GM21576 (cell line): ENCODE measurements at regions not wholly inside any gene's neighbourhood (a gene's known extent, or its start where the extent isn't known, plus 50 kb on each side); places are given as distances from the start of the nearest gene placed in this dataset.
"Not testable (repeated sequence)": the region's sequence is repeated elsewhere in the genome, so short reads cannot be mapped to it uniquely, and the experiment has no call there.

ENCODE experiments used
- ATAC-seq: cut with Tn5 transposase; IDR thresholded peaks from one replicate; pipeline ENCODE4 v1.9.1; 2021; ENCODE audit warnings: mild to moderate bottlenecking, moderate library complexity; ENCODE audit not compliant: unreplicated experiment

DNA sequence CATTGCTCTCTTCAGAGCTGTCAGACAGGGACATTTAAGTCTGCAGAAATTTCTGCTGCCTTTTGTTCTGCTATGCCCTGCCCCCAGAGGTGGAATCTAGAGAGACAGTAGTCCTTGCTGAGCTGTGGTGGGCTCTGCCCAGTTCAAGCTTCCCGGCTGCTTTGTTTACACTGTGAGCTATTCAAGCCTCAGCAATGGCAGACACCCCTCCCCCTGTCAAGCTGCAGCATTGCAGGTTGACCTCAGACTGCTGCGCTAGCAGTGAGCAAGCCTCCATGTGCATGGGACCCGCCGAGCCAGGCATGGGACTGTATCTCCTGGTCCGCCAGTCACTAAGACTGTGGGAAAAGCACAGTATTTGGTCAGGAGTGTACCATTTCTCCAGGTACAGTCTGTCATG is 53.6 kb upstream of the MAPK10 start:
- not testable (repeated sequence) for ATAC-seq

DNA sequence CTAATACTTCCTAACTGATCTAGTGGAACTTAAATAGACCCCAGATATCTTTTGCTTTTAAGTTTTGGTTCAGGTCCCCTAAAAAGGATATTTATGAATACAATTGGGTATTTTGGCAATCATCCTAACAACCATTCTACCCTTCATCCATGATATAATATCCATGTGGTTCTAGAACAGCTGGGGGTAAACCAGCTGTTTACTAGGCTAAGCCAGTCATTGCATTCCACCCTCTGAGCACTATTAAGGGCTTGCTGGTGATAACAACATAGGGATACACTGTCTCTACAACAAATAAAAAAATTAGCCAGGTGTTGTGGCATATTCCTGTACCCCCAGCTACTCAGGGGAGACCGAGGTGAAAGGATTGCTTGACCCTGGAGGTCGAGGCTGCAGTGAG is 54.8 kb upstream of the MAPK10 start:
- ATAC-seq, result no peak

DNA sequence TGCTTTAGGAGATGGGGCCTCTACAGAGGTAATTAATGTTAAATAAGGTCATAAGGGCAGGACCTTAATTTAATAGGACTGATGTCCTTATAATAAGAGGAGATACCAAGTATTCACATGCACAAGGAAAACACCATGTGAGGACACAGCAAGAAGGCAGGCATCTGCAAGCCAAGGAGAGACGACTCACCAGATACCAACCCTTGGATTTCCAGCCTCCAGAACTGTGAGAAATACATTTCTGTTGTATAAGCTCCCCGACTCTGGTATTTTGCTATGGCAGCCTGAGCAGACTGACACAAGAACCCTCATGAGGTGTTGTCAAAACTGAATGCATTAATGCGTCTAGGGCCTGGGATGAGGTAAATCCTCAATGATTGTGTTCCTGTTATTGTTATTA is 56.2 kb upstream of the MAPK10 start:
- no peak for ATAC-seq

DNA sequence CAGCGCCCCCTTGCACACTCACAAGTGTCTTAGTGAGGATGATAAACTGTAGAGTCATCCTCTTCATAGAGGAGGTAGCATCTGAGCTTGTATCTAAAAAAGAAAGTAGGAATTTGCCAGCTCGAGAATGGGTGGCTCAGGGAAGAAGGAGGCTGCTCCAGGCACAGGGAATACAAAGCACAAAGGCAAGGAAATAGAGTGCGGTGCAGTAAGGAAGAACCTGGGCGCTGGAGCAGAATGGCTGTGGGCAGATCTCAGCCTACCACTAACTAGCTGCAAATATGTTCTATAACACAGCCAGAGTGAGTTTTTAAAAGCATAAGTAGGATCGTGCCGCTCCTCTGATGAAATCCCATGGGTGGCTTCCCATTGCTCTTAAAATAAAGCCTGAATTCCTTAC is 61.6 kb upstream of the MAPK10 start:
- ATAC-seq, result no peak

DNA sequence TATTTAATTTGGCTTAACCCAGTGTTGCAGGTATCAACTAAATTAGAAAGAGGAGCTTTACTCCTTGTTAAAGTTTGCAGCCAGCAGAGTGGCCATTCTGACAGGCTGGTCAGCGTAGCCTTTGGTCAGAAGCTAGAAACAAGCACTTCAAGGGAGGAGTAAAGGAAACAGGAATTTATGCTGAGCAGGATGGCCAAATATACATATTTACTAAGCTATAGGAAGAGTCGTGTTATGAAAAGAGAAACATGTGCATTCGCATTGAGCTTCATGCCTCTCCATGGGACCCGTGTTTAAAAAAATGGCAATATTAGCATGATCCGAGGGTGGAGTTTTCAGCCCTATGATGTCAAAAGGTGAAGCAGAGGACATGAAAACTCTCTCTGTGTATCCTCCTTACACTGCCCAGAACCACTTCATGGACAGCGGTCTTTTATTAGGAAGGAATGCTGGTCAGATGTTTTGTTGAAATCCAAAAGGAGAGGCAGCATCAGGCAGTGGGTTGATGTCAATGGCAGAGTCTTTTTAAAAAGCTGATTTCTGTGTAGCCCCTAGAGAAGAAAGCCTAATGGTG is 71.8 kb upstream of the MAPK10 start:
- no peak for ATAC-seq

DNA sequence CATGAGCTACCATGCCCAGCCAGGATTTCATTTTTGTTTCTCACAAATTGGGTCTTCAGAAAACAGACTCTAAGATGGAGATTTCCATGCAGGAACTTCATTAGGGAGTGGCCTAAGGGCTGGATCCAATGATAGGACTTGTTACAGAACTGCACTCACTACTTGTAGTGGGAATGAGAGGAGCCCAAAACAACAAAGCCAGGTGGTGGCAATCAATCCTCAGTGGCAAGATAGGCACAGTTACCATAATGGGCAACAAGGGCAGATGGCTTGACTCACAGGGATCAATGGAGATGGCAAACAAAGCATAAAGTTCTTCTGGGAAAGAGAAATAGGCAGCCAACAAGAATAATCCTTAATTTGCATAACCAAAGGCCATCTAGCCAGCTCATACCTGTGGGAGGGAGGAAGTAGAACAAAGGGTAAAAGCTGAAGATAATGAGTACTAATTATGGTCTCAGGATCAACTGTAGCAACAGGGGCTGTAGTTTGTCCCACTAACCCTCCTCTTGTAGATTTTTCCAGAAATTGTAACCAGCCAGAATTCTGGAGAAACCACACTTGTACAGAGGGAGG is 72.8 kb upstream of the MAPK10 start:
- ATAC-seq, result no peak

DNA sequence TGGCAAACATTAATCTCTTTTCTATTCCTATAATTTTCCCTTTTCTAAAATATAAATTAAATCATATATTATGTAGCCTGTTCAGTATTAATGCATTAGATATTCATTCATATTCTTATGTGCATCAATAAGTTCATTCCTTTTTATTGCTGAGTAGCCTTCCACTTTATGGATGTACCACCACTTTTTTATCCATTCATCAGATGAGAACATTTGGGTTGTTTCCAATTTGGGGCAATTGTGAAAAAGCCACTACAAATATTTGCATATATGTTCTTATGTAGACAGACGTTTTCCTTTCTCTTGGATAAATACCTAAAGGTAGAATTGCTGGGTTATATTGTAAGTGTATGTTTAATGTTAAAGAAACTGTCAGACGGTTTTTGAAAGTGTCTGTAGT is 79.4 kb upstream of the MAPK10 start:
- no peak for ATAC-seq

DNA sequence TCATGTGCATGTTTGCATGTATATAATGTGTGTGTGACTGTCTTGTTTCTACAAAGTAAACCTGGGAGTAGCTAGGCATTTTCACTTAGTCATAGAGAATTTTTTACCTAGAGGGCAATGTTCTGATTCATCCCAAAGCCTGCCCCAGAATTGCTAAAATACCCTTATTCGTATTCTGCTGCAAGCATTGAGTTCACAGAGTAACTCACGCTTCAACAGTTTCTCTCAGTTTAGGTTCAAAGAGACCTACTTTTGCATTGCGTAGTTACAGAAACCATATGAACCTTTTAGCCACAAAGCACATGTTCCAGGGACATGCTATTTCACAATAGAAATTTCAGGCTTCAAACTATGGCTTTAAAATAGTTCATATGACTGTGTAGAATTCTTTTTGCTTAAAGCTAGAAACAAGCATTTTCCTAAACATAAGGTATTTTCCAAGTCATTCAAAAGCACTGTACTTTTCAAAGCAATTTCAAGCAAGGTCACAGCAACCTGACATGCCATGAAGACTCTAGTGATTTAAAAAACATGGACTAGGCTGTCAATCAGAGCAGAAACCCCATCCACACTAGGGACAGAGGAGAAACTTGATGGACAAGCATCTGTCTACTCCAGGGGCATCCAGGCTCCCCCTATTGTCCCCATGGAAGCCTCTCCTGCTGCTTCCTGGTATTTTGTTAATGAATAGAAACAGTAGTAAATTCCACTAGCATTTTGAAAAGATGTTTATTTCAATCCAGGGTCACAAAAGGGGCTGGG is 81.5 kb upstream of the MAPK10 start:
- ATAC-seq, result no peak

DNA sequence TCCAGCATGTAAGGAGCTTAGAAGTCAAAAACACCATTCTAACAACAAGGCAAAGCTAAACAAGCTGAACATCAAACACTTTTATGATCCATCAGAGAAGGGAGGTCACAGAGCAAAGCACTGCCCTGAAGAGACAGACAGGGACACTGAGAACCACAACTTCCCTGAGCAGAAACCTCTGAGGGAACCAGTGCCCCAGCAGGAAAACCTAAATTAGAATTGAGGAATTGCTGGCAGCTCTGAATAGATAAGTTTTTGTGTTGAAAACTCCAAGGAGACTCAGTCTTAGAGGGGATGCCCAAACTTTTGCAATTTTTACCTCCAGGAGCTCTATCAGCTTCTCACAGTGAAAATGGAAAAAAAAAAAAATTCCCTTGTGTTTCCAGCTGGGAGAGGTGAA is 83.0 kb upstream of the MAPK10 start:
- no peak for ATAC-seq

DNA sequence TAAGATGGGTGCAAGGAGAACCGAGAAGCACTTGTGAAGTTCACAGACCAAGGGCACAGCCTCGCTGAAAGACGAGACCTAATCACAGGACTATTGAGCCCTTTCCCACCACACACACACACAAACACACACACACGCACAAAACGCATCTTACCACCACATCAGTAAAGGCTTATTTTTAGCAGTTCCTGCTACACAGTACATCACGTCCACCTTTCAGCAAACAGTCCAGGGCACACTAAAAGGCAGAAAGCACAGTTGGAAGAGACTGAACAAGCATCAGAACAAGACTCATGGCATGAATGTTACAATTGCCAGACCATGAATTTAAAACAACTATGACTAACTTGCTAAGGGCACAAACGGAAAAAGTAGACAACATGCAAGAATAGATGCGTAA is 83.6 kb upstream of the MAPK10 start:
- ATAC-seq, result no peak

DNA sequence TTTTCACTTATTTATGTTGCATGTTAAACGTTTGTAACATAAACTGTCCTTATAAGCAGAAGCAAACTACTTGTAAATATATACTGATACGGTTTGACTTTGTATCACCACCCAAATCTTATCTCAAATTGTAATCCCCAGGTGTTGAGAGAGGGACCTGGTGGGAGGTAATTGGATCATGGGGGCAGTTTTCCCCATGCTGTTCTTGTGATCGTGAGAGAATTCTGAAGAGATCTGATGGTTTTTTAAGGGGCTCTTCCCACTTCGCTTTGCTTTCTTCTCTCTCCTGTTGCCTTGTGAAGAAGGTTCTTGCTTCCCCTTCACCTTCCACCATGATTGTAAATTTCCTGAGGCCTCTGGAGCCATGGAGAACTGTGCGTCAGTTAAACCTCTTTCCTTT is 87.1 kb upstream of the MAPK10 start:
- no peak for ATAC-seq

DNA sequence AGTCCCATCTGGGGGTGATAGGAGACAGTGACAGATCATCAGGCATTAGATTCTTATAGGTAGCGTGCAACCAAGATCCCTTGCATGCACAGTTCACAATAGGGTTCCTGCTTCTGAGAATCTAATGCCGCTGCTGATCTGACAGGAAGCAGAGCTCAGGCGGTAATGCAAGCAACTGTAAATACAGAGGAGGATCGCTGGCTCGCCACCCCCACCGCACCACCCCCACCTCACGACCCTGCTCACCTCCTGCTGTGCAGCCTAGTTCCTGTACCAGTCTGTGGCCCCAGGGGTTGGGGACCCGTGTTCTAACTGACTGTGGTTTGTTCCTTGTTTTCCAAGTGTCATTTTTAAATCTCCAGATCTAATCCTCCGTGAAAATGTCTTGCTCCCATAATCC is 89.0 kb upstream of the MAPK10 start:
- ATAC-seq, result no peak

DNA sequence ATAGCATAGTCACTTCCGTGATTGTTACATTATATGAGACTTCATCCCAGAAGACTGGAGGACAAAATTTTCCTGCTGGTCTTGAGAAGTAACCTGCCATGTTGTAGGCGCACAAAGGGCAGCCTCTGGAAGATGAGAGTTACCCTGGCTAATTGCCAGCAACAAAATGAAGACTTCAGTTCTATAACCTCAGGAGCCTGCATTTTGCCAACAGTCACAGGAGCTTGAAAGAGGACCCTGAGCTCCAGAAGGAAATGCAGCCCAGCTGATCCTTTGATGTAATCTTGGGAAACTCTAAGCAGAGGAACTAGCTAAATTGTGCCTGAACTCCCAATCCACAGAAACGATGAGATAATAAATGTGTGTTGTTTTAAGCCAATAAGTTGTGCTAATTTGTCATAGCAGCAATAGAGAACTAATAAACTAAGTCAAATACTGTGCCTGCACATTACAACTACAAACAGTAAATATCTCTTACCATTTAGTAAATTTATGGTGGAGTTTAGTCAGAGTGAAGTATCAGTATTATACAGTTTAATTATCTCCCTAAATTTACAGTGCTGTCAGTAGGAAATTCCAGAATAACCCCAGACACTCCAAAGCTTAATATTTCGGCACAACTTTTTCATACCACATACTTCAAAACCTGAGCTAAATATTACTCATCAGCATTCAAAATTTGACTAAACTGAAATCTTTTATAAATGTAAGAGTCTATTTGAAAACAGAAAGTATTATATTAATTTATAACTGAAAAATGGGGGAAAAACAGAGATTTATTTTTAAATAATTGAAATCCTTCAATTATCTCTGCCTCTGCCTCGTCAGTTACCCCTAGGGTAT is 90.1 kb upstream of the MAPK10 start:
- ATAC-seq, result no peak

DNA sequence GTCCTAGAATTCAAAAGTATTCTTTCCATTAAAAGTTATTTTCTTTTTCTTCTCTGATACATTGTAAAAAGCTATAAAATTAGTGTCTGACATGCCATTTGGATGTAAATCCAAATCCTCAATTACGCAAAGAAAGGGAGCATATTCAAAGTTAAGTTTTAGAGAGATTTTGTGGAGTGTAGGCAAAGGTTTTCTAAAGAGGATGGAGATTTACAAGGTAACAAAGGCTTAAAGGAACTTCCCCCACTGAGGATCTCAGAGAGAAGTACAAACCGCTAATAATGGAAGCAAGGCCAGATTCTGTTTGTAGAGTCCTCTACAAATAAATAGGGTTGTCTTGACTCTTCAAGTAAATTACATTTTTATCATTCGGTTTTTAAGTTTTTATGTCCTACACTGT is 91.0 kb upstream of the MAPK10 start:
- no peak for ATAC-seq

DNA sequence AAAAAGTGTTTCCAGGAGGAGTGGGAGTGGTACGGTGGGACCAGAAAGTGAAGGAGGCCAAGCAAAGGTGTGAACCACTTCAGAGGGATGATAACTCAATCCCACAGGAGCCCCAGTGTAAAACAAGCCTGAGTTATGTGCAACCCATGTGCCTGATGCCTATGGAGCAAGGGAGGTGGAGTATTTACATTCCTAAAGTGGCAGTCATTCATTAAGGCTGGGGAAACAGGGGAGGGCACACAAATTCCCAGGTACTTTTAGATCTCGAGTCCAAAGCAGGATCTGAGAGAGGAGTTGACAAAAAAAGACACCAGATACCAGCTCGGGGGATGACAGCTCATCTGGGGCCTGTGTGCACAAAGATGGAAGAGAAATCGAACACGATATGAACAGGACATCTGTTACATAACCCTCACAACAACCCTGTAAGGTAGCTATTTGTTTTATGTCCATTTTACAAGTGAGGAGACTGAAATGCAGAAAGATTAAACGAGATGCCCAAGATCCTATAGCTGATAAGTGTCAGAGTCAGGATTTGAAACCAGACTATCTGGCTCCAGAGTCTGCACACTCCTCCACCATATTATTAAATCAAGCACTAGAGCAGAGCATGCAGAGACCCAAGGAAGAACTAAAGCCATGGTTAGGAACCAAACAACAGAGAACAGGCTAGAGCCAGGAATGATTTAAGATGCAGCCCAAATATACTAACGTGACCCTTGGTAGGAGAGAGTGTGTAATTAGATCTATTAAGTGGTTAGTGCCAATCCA is 91.9 kb upstream of the MAPK10 start:
- no peak for ATAC-seq

DNA sequence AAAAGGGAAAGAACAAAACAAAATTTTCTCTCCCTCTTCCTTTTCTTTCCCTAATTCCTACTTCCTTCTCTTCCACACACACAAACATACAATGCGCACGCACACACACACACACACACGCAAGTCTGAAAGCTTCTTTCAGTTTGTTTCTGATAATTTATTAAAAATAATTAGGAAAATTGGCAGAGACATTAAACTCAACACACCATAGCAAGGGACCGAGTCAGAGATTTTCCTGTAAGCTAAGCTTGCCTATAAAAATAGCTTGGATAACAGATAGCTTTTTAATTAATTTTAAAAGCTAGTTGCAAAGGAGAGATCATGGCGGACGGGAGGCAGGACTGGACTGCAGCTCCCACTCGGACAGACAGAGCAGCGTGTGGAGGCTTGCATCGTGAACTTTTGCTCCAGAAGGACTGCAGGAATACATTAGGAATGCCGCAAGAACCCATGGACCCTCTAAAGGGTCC is 92.6 kb upstream of the MAPK10 start:
- no peak for ATAC-seq

DNA sequence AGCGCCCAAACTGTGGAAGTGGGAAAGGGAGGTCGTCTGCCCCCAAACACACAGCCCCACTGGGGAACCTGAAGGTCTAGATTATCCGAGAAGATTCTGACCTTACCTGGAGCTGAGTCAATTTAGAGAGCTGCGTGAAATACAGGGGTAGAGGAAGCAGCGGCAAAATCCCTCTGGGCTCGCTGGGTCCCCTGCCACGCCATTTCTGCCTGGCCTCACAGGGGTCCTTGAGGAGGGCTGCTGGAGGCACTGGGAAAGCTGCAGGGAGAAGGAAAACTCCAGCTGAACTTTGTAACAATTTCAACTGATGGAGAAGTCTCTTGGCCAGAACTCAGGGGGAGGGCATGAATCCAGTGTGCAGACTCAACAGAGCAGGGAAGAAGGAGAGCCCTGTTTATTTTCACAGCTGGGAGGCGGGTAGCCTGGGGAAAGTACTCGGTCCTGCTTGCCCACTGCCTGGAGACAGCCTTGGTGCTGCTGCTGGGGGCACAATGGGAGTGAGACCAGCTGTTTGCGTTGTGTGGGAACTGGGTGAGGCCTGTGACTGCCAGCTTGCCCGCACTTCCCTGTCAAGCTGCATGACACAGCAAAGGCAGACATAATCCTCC is 93.2 kb upstream of the MAPK10 start:
- ATAC-seq, result no peak

DNA sequence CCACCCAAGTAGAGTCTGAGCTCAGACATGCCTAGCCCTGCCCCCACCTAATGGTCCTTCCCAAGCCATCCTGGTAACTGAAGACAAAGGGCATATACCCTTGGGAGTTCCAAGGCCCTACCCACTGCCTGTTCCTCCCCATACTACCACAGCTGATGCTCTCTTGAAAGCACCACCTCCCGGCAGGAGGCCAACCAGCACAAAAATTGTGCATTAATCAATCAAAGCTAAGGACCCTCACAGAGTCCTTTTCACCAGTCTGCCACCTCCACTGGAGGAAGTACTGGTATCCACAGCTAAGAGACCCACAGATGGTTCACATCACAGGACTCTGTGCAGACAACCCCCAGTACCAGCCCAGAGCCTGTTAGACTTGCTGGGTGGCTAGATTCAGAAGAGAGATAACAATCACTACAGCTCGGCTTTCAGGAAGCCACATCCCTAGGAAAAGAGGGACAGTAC is 93.8 kb upstream of the MAPK10 start:
- not testable (repeated sequence) for ATAC-seq

DNA sequence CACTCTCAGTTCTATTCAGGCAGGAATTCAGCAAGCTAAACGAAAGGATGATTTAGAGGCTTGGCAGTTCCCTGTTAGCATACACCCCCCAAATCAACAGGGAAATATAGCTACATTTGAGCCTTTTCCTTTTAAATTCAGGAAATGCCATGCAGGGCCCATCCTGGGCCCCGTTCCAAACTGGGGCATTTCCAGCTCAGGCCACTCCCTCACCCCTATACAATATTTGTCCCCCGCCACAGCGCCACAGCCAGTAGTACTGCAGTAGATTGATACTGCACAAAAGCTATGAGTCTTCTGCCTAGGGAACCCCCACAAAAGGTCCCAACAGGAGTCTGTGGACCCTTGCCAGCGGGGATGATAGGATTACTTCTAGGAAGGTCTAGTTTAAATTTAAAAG is 102.0 kb upstream of the MAPK10 start:
- ATAC-seq, result no peak

DNA sequence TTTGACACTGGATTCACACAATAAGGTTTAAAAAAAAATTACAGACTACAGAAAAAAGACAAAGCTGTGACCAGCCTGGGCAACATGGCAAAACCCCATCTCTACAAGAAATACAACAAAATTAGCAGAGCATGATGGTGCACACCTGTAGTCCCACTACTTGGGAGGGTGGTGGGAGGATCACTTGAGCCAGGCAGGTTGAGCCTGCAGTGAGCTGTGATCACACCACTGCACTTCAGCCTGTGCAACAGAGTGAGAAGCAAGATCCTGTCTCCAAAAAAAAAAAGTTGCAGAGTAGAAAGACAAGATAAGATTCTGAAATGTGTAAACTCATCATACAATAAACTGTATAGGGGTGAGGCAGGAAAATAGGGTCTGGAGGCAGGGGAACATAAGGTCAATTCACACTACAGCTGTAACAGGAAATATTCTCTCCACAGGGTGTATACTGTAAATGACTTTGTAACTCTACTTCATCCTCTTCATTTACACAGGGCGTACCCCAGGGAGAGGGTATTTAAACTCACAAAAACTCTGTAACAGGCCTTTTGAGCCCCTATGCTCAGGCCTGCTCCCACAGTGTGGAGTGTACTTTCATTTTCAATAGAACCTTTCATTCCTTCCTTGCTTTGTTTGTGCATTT is 112.6 kb upstream of the MAPK10 start:
- no peak for ATAC-seq
